Type B pancreatic cell (in vitro differentiated cells): ENCODE measurements at regions not wholly inside any gene's neighbourhood (a gene's known extent, or its start where the extent isn't known, plus 50 kb on each side); places are given as distances from the start of the nearest gene placed in this dataset.

Source experiments
- DNase-seq: peaks from one replicate; pipeline ENCODE4 v3.0.0; 2021; ENCODE audit warnings: mixed read lengths; ENCODE audit not compliant: unreplicated experiment; ENCODE audit errors: extremely low spot score
- H3K27ac Mint-ChIP-seq: 2 replicates; pipeline ENCODE4 v1.8.0; 2021; ENCODE audit warnings: mild to moderate bottlenecking, mixed read lengths
- H3K27me3 Mint-ChIP-seq: 2 replicates; pipeline ENCODE4 v1.8.0; 2021; ENCODE audit warnings: mixed read lengths
- H3K36me3 Mint-ChIP-seq: 2 replicates; pipeline ENCODE4 v1.8.0; 2021; ENCODE audit warnings: mixed read lengths
- H3K4me1 Mint-ChIP-seq: one replicate; pipeline ENCODE4 v1.8.0; 2021; ENCODE audit warnings: mixed read lengths; ENCODE audit not compliant: unreplicated experiment
- H3K4me3 Mint-ChIP-seq: 2 replicates; pipeline ENCODE4 v1.8.0; 2021; ENCODE audit warnings: mild to moderate bottlenecking, mixed read lengths
- H3K9me3 Mint-ChIP-seq: 2 replicates; pipeline ENCODE4 v1.8.0; 2021; ENCODE audit warnings: mixed read lengths
- CTCF ChIP-seq: fragments of 200-600 bp; sonication (generic); conservative IDR thresholded peaks from 2 replicates; pipeline ENCODE4 v1.5.0; 2021; ENCODE audit warnings: antibody characterized with exemption, mild to moderate bottlenecking

GRCh38 chr6:145267076-145267867, 468.0 kb downstream of the EPM2A start:
- H3K27me3 Mint-ChIP-seq, result peaks cover 11% of the 10 kb centered on the region
- no peaks in the 10 kb centered on the region for H3K36me3 Mint-ChIP-seq
- no peak overlapping the region for H3K4me3 Mint-ChIP-seq
- no peak for DNase-seq
- no peak overlapping the region for H3K27ac Mint-ChIP-seq
- H3K9me3 Mint-ChIP-seq, result no peaks in the 10 kb centered on the region
- H3K4me1 Mint-ChIP-seq, result peaks cover 11% of the 10 kb centered on the region
- no peak for TF ChIP-seq CTCF

GRCh38 chr6:145270464-145270863, 464.9 kb downstream of the EPM2A start:
- no peak for DNase-seq

GRCh38 chr6:145271040-145271439, 464.3 kb downstream of the EPM2A start:
- Mint-ChIP-seq H3K4me3 (no peak overlapping the region), H3K4me1 (peaks cover 6% of the 10 kb centered on the region), H3K27me3 (peaks cover 2% of the 10 kb centered on the region), H3K27ac (no peak overlapping the region), H3K36me3 (no peaks in the 10 kb centered on the region), H3K9me3 (no peaks in the 10 kb centered on the region)
- TF ChIP-seq CTCF, result no peak
- DNase-seq, result no peak

More at GRCh38 chr6:145270464-145270863, 464.9 kb downstream of the EPM2A start:
- H3K36me3 Mint-ChIP-seq, result no peaks in the 10 kb centered on the region
- H3K27ac Mint-ChIP-seq, result no peak overlapping the region
- peaks cover 6% of the 10 kb centered on the region for H3K4me1 Mint-ChIP-seq
- no peaks in the 10 kb centered on the region for H3K9me3 Mint-ChIP-seq
- peaks cover 2% of the 10 kb centered on the region for H3K27me3 Mint-ChIP-seq
- TF ChIP-seq CTCF, result no peak
- H3K4me3 Mint-ChIP-seq, result no peak overlapping the region

- TF ChIP-seq CTCF, result no peak
- Mint-ChIP-seq H3K27me3 (peaks cover 2% of the 10 kb centered on the region), H3K4me1 (peaks cover 6% of the 10 kb centered on the region), H3K36me3 (no peaks in the 10 kb centered on the region), H3K9me3 (no peaks in the 10 kb centered on the region), H3K4me3 (no peak overlapping the region), H3K27ac (no peak overlapping the region)
- DNase-seq, result no peak
Measured at GRCh38 chr6:145271577-145271976, 463.7 kb downstream of the EPM2A start.

- Mint-ChIP-seq H3K27ac (no peak overlapping the region), H3K9me3 (no peaks in the 10 kb centered on the region), H3K4me3 (no peak overlapping the region), H3K36me3 (no peaks in the 10 kb centered on the region), H3K27me3 (peaks cover 3% of the 10 kb centered on the region), H3K4me1 (peaks cover 6% of the 10 kb centered on the region)
- no peak for DNase-seq
- TF ChIP-seq CTCF, result no peak
Measured at GRCh38 chr6:145272246-145272645, 463.1 kb downstream of the EPM2A start.
